Lower leg skin (tissue), 4 donors: ENCODE measurements at regions not wholly inside any gene's neighbourhood (a gene's known extent, or its start where the extent isn't known, plus 50 kb on each side); places are given as distances from the start of the nearest gene placed in this dataset.

Experiments used
- DNase-seq, 2 donors: peaks; one replicate each; pipeline ENCODE4 v3.0.0-alpha.2; 2019; ENCODE audit warnings: low spot score in 2 of 2
- H3K4me3 ChIP-seq: fragments of 200-600 bp; sonication (generic); 2 replicates; pipeline ENCODE4 v1.5.1; 2017; ENCODE audit warnings: mild to moderate bottlenecking, low read depth; ENCODE audit not compliant: poor library complexity, severe bottlenecking
- CTCF ChIP-seq, 3 donors: fragments of 450-650 bp; IDR thresholded peaks; one replicate each; pipeline ENCODE4 v1.5.1; 2016; ENCODE audit warnings: antibody characterized with exemption in 3 of 3, mild to moderate bottlenecking in 3 of 3, moderate library complexity in 2 of 3
- POLR2A ChIP-seq, 2 donors: fragments of 450-650 bp; IDR thresholded peaks; one replicate each; pipeline ENCODE4 v1.6.1; 2016 to 2017; ENCODE audit warnings: antibody characterized with exemption in 2 of 2, mild to moderate bottlenecking in 1 of 2, moderate library complexity in 1 of 2
- WGBS, 2 donors: methylation state at CpG; one replicate each; pipeline ENCODE4 v1.1.5; 2018; 5-methylcytosine and 5-hydroxymethylcytosine counted together
- intact Hi-C: fragments of 100-400 bp; cut with DNase I; formaldehyde crosslinking; loops from one replicate; pipeline ENCODE4 v1.15.0; 2023; ENCODE audit warnings: low total_unique reads

DNA sequence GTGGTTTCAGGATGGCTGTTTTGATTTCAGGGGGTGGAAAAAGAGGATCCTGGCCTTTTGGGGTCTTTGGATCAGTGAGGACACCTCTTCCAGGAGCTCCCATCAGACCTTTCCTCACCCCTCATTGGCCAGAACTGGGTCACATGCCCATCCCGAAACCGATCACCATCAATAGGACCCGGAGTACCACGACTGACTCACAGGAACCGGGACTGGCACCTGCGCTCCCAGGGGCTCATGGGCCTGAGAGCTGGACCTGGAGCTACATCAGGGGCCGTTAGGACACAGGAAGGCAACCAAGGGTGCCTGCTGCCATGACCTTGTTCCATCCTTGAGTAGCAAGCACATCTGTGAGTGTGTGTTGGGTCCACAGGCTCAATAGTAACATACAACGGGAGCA lies 180.4 kb downstream of the BMP7 start:
- no peak for TF ChIP-seq POLR2A (IDR thresholded peaks at IDR 0.05)
- no peak for TF ChIP-seq CTCF (IDR thresholded peaks at IDR 0.05)
- no peak for DNase-seq
- no peak overlapping the region for H3K4me3 ChIP-seq
- intact Hi-C loops, result no loop called here
- WGBS, 2 donors, result 97 to 99% methylated on average over 5 to 6 of the region's 8 CpGs

GRCh38 chr20:57087102-57087501 lies 179.3 kb downstream of the BMP7 start:
- intact Hi-C loops, result no loop called here
- DNase-seq, result no peak
- 69 to 75% methylated on average over 16 of the region's 16 CpGs for WGBS, 2 donors
- TF ChIP-seq CTCF (IDR thresholded peaks at IDR 0.05) (no peak), POLR2A (IDR thresholded peaks at IDR 0.05) (no peak)
- no peak overlapping the region for H3K4me3 ChIP-seq

- DNase-seq, result no peak
- H3K4me3 ChIP-seq, result no peak overlapping the region
- intact Hi-C loops, result no loop called here
- 83 to 91% methylated on average over 7 of the region's 7 CpGs for WGBS, 2 donors
- TF ChIP-seq CTCF (IDR thresholded peaks at IDR 0.05) (no peak), POLR2A (IDR thresholded peaks at IDR 0.05) (no peak)
Measured at GRCh38 chr20:57087705-57088104, 178.7 kb downstream of the BMP7 start.

- H3K4me3 ChIP-seq, result no peak overlapping the region
- intact Hi-C loops, result no loop called here
- 40 to 45% methylated on average over 6 of the region's 6 CpGs for WGBS, 2 donors
- no peak for DNase-seq
- no peak for TF ChIP-seq CTCF (IDR thresholded peaks at IDR 0.05)
- TF ChIP-seq POLR2A (IDR thresholded peaks at IDR 0.05), result no peak
Measured at GRCh38 chr20:57088436-57088835, 178.0 kb downstream of the BMP7 start.

- no peak overlapping the region for H3K4me3 ChIP-seq
- 9 to 19% methylated on average over 10 to 12 of the region's 12 CpGs for WGBS, 2 donors
- intact Hi-C loops, result loop anchor here (5.0 kb wide), 1 partner anchor 258 kb away; no protein-coding TSS in a partner anchor
- DNase-seq, result peak; percentile 37 to 92
- TF ChIP-seq CTCF (IDR thresholded peaks at IDR 0.05) (peak in 1 of 3 donors; percentile 75), POLR2A (IDR thresholded peaks at IDR 0.05) (no peak)
Measured at GRCh38 chr20:57089699-57090144, 176.7 kb downstream of the BMP7 start.
